ENCODE measurements at regions not wholly inside any gene's neighbourhood (a gene's known extent, or its start where the extent isn't known, plus 50 kb on each side); places are given as distances from the start of the nearest gene placed in this dataset.

- POLR2A ChIA-PET = interaction anchor here (0.7 kb wide), 1 partner anchor 86 kb away, joined by 3 read pairs; no protein-coding TSS in a partner anchor
- intact Hi-C loops (cut with micrococcal nuclease; ENCODE audit: unreplicated experiment) = no loop called here
- CTCF ChIA-PET (ENCODE audit: unreplicated experiment) = no interaction called here
- Histone ChIP-seq H2AFZ (ENCODE audit: low read length) (no peak overlapping the region), H3K36me3 (ENCODE audit: insufficient read depth, low read length) (no peaks in the 10 kb centered on the region), H3K4me2 (ENCODE audit: low read length) (no peak overlapping the region), H3K4me3 (ENCODE audit: low read depth, low read length, poor library complexity, severe bottlenecking) (no peak overlapping the region), H3K79me2 (ENCODE audit: insufficient read depth, low read depth, low read length) (no peaks in the 10 kb centered on the region), H4K20me1 (ENCODE audit: insufficient read depth, low read length) (no peaks in the 10 kb centered on the region), H3K27ac (ENCODE audit: low read depth, low read length, poor library complexity, severe bottlenecking) (no peak overlapping the region), H3K9me3 (ENCODE audit: low read length) (no peaks in the 10 kb centered on the region), H3K9me2 (ENCODE audit: insufficient read depth, low read length) (no peaks in the 10 kb centered on the region), H3K4me1 (ENCODE audit: insufficient read depth, low read length, poor library complexity, severe bottlenecking) (no peaks in the 10 kb centered on the region)
- TF ChIP-seq CTCF (conservative IDR thresholded peaks at IDR 0.05; ENCODE audit: low read length) (no peak), EZH2phosphoT487 (IDR thresholded peaks at IDR 0.05; ENCODE audit: borderline replicate concordance, low read depth, low read length) (no peak)
- BruUV-seq (replicated peaks) = no TSS peak
- no peak for DNase-seq (ENCODE audit: low spot score)
These were observed 172.8 kb upstream of the TACR3 start for GRCh38 chr4:103892586-103892985.

- no TSS peak for BruUV-seq (replicated peaks)
- no peak for TF ChIP-seq CTCF (conservative IDR thresholded peaks at IDR 0.05; ENCODE audit: low read length)
- no peak for DNase-seq (ENCODE audit: low spot score)
- intact Hi-C loops (cut with micrococcal nuclease; ENCODE audit: unreplicated experiment) = no loop called here
- ChIA-PET CTCF (ENCODE audit: unreplicated experiment) (no interaction called here), POLR2A (interaction anchor here (0.7 to 0.8 kb wide), 2 partner anchors 16 to 404 kb away, joined by 3 to 7 read pairs; no protein-coding TSS in a partner anchor)
- Histone ChIP-seq H3K9me2 (ENCODE audit: insufficient read depth, low read length) (no peaks in the 10 kb centered on the region), H3K4me3 (ENCODE audit: low read depth, low read length, poor library complexity, severe bottlenecking) (no peak overlapping the region), H3K4me1 (ENCODE audit: insufficient read depth, low read length, poor library complexity, severe bottlenecking) (no peaks in the 10 kb centered on the region), H3K79me2 (ENCODE audit: insufficient read depth, low read depth, low read length) (no peaks in the 10 kb centered on the region), H3K27ac (ENCODE audit: low read depth, low read length, poor library complexity, severe bottlenecking) (no peak overlapping the region), H4K20me1 (ENCODE audit: insufficient read depth, low read length) (no peaks in the 10 kb centered on the region), H3K4me2 (ENCODE audit: low read length) (no peak overlapping the region), H2AFZ (ENCODE audit: low read length) (no peak overlapping the region), H3K9me3 (ENCODE audit: low read length) (no peaks in the 10 kb centered on the region), H3K36me3 (ENCODE audit: insufficient read depth, low read length) (no peaks in the 10 kb centered on the region)
These were observed 167.4 kb upstream of the TACR3 start for GRCh38 chr4:103887191-103887590.

- TF ChIP-seq CTCF (conservative IDR thresholded peaks at IDR 0.05; ENCODE audit: low read length) = no peak
- no peak for TF ChIP-seq EZH2phosphoT487 (IDR thresholded peaks at IDR 0.05; ENCODE audit: borderline replicate concordance, low read depth, low read length)
- Histone ChIP-seq H3K79me2 (ENCODE audit: insufficient read depth, low read depth, low read length) (no peaks in the 10 kb centered on the region), H3K4me1 (ENCODE audit: insufficient read depth, low read length, poor library complexity, severe bottlenecking) (no peaks in the 10 kb centered on the region), H2AFZ (ENCODE audit: low read length) (no peak overlapping the region), H3K36me3 (ENCODE audit: insufficient read depth, low read length) (no peaks in the 10 kb centered on the region), H3K9me3 (ENCODE audit: low read length) (no peaks in the 10 kb centered on the region), H4K20me1 (ENCODE audit: insufficient read depth, low read length) (no peaks in the 10 kb centered on the region), H3K27ac (ENCODE audit: low read depth, low read length, poor library complexity, severe bottlenecking) (no peak overlapping the region), H3K4me2 (ENCODE audit: low read length) (no peak overlapping the region), H3K9me2 (ENCODE audit: insufficient read depth, low read length) (no peaks in the 10 kb centered on the region), H3K4me3 (ENCODE audit: low read depth, low read length, poor library complexity, severe bottlenecking) (no peak overlapping the region)
- no TSS peak for BruUV-seq (replicated peaks)
- ChIA-PET POLR2A (interaction anchor here (1.2 kb wide), 1 partner anchor 13 kb away, joined by 3 read pairs; no protein-coding TSS in a partner anchor), CTCF (ENCODE audit: unreplicated experiment) (no interaction called here)
- no peak for DNase-seq (ENCODE audit: low spot score)
- intact Hi-C loops (cut with micrococcal nuclease; ENCODE audit: unreplicated experiment) = no loop called here
These were observed 165.4 kb upstream of the TACR3 start for GRCh38 chr4:103885152-103885551.

Data from OCI-LY7 (cell line).